ENCODE measurements at regions not wholly inside any gene's neighbourhood (a gene's known extent, or its start where the extent isn't known, plus 50 kb on each side); places are given as distances from the start of the nearest gene placed in this dataset.

- no peaks in the 10 kb centered on the region for H3K36me3 ChIP-seq (ENCODE audit: control insufficient read depth, insufficient read depth, low read length)
- H3K4me1 ChIP-seq (ENCODE audit: control insufficient read depth, insufficient read depth, low read length): no peaks in the 10 kb centered on the region
- H3K9ac ChIP-seq (ENCODE audit: low read length): no peak overlapping the region
- no peak overlapping the region for H3K27ac ChIP-seq (ENCODE audit: low read depth, low read length)
- H3K4me3 ChIP-seq (ENCODE audit: low read length): no peak overlapping the region
- no peaks in the 10 kb centered on the region for H3K27me3 ChIP-seq (ENCODE audit: control insufficient read depth, insufficient read depth, low read length)
These were observed 78.7 kb upstream of the PTPN3 start for GRCh38 chr9:109576762-109577161.

GRCh38 chr9:109579191-109579948 lies 81.3 kb upstream of the PTPN3 start:
- H3K36me3 ChIP-seq (ENCODE audit: control insufficient read depth, insufficient read depth, low read length): no peaks in the 10 kb centered on the region
- no peak overlapping the region for H3K27ac ChIP-seq (ENCODE audit: low read depth, low read length)
- no peaks in the 10 kb centered on the region for H3K27me3 ChIP-seq (ENCODE audit: control insufficient read depth, insufficient read depth, low read length)
- H3K4me3 ChIP-seq (ENCODE audit: low read length): no peak overlapping the region
- no peak overlapping the region for H3K9ac ChIP-seq (ENCODE audit: low read length)
- H3K4me1 ChIP-seq (ENCODE audit: control insufficient read depth, insufficient read depth, low read length): no peaks in the 10 kb centered on the region

- Histone ChIP-seq H3K4me1 (ENCODE audit: control insufficient read depth, insufficient read depth, low read length) (no peaks in the 10 kb centered on the region), H3K4me3 (ENCODE audit: low read length) (no peak overlapping the region), H3K27ac (ENCODE audit: low read depth, low read length) (no peak overlapping the region), H3K9ac (ENCODE audit: low read length) (no peak overlapping the region), H3K36me3 (ENCODE audit: control insufficient read depth, insufficient read depth, low read length) (no peaks in the 10 kb centered on the region), H3K27me3 (ENCODE audit: control insufficient read depth, insufficient read depth, low read length) (no peaks in the 10 kb centered on the region)
These were observed 84.3 kb upstream of the PTPN3 start for GRCh38 chr9:109582386-109582785.

GRCh38 chr9:109584205-109584604 lies 86.1 kb upstream of the PTPN3 start:
- Histone ChIP-seq H3K27me3 (ENCODE audit: control insufficient read depth, insufficient read depth, low read length) (no peaks in the 10 kb centered on the region), H3K4me3 (ENCODE audit: low read length) (no peak overlapping the region), H3K4me1 (ENCODE audit: control insufficient read depth, insufficient read depth, low read length) (peaks cover 3% of the 10 kb centered on the region), H3K36me3 (ENCODE audit: control insufficient read depth, insufficient read depth, low read length) (no peaks in the 10 kb centered on the region), H3K9ac (ENCODE audit: low read length) (no peak overlapping the region), H3K27ac (ENCODE audit: low read depth, low read length) (no peak overlapping the region)

GRCh38 chr9:109585796-109586195 lies 87.7 kb upstream of the PTPN3 start:
- H3K36me3 ChIP-seq (ENCODE audit: control insufficient read depth, insufficient read depth, low read length): no peaks in the 10 kb centered on the region
- H3K27me3 ChIP-seq (ENCODE audit: control insufficient read depth, insufficient read depth, low read length): no peaks in the 10 kb centered on the region
- H3K4me1 ChIP-seq (ENCODE audit: control insufficient read depth, insufficient read depth, low read length): peaks cover 3% of the 10 kb centered on the region
- no peak overlapping the region for H3K27ac ChIP-seq (ENCODE audit: low read depth, low read length)
- no peak overlapping the region for H3K4me3 ChIP-seq (ENCODE audit: low read length)
- no peak overlapping the region for H3K9ac ChIP-seq (ENCODE audit: low read length)

GRCh38 chr9:109586993-109587392 lies 88.9 kb upstream of the PTPN3 start:
- no peak overlapping the region for H3K9ac ChIP-seq (ENCODE audit: low read length)
- no peak overlapping the region for H3K4me3 ChIP-seq (ENCODE audit: low read length)
- peaks cover 3% of the 10 kb centered on the region for H3K4me1 ChIP-seq (ENCODE audit: control insufficient read depth, insufficient read depth, low read length)
- no peak overlapping the region for H3K27ac ChIP-seq (ENCODE audit: low read depth, low read length)
- H3K36me3 ChIP-seq (ENCODE audit: control insufficient read depth, insufficient read depth, low read length): no peaks in the 10 kb centered on the region
- no peaks in the 10 kb centered on the region for H3K27me3 ChIP-seq (ENCODE audit: control insufficient read depth, insufficient read depth, low read length)

GRCh38 chr9:109588415-109588814 lies 90.3 kb upstream of the PTPN3 start:
- Histone ChIP-seq H3K36me3 (ENCODE audit: control insufficient read depth, insufficient read depth, low read length) (no peaks in the 10 kb centered on the region), H3K4me3 (ENCODE audit: low read length) (no peak overlapping the region), H3K27me3 (ENCODE audit: control insufficient read depth, insufficient read depth, low read length) (no peaks in the 10 kb centered on the region), H3K9ac (ENCODE audit: low read length) (no peak overlapping the region), H3K4me1 (ENCODE audit: control insufficient read depth, insufficient read depth, low read length) (peaks cover 3% of the 10 kb centered on the region), H3K27ac (ENCODE audit: low read depth, low read length) (no peak overlapping the region)

- no peak overlapping the region for H3K4me3 ChIP-seq (ENCODE audit: low read length)
- peaks cover 3% of the 10 kb centered on the region for H3K4me1 ChIP-seq (ENCODE audit: control insufficient read depth, insufficient read depth, low read length)
- H3K36me3 ChIP-seq (ENCODE audit: control insufficient read depth, insufficient read depth, low read length): no peaks in the 10 kb centered on the region
- no peaks in the 10 kb centered on the region for H3K27me3 ChIP-seq (ENCODE audit: control insufficient read depth, insufficient read depth, low read length)
- no peak overlapping the region for H3K9ac ChIP-seq (ENCODE audit: low read length)
- H3K27ac ChIP-seq (ENCODE audit: low read depth, low read length): no peak overlapping the region
These were observed 92.9 kb upstream of the PTPN3 start for GRCh38 chr9:109590966-109591365.

GRCh38 chr9:109591691-109592090 lies 93.6 kb upstream of the PTPN3 start:
- Histone ChIP-seq H3K4me3 (ENCODE audit: low read length) (no peak overlapping the region), H3K4me1 (ENCODE audit: control insufficient read depth, insufficient read depth, low read length) (peaks cover 3% of the 10 kb centered on the region), H3K9ac (ENCODE audit: low read length) (no peak overlapping the region), H3K27ac (ENCODE audit: low read depth, low read length) (no peak overlapping the region), H3K36me3 (ENCODE audit: control insufficient read depth, insufficient read depth, low read length) (no peaks in the 10 kb centered on the region), H3K27me3 (ENCODE audit: control insufficient read depth, insufficient read depth, low read length) (no peaks in the 10 kb centered on the region)

- peaks cover 2% of the 10 kb centered on the region for H3K4me1 ChIP-seq (ENCODE audit: control insufficient read depth, insufficient read depth, low read length)
- no peaks in the 10 kb centered on the region for H3K27me3 ChIP-seq (ENCODE audit: control insufficient read depth, insufficient read depth, low read length)
- H3K9ac ChIP-seq (ENCODE audit: low read length): no peak overlapping the region
- H3K27ac ChIP-seq (ENCODE audit: low read depth, low read length): no peak overlapping the region
- H3K4me3 ChIP-seq (ENCODE audit: low read length): no peak overlapping the region
- H3K36me3 ChIP-seq (ENCODE audit: control insufficient read depth, insufficient read depth, low read length): no peaks in the 10 kb centered on the region
These were observed 95.5 kb upstream of the PTPN3 start for GRCh38 chr9:109593612-109594011.

GRCh38 chr9:109597496-109597895 lies 99.4 kb upstream of the PTPN3 start:
- no peaks in the 10 kb centered on the region for H3K36me3 ChIP-seq (ENCODE audit: control insufficient read depth, insufficient read depth, low read length)
- no peaks in the 10 kb centered on the region for H3K4me1 ChIP-seq (ENCODE audit: control insufficient read depth, insufficient read depth, low read length)
- H3K4me3 ChIP-seq (ENCODE audit: low read length): no peak overlapping the region

GRCh38 chr9:109599131-109599530 lies 101.0 kb upstream of the PTPN3 start:
- no peaks in the 10 kb centered on the region for H3K27me3 ChIP-seq (ENCODE audit: control insufficient read depth, insufficient read depth, low read length)
- no peak overlapping the region for H3K4me3 ChIP-seq (ENCODE audit: low read length)

More at GRCh38 chr9:109597496-109597895, 99.4 kb upstream of the PTPN3 start:
- Histone ChIP-seq H3K27me3 (ENCODE audit: control insufficient read depth, insufficient read depth, low read length) (no peaks in the 10 kb centered on the region), H3K9ac (ENCODE audit: low read length) (no peak overlapping the region), H3K27ac (ENCODE audit: low read depth, low read length) (no peak overlapping the region)

GRCh38 chr9:109599711-109600110 lies 101.6 kb upstream of the PTPN3 start:
- H3K36me3 ChIP-seq (ENCODE audit: control insufficient read depth, insufficient read depth, low read length): no peaks in the 10 kb centered on the region
- no peaks in the 10 kb centered on the region for H3K4me1 ChIP-seq (ENCODE audit: control insufficient read depth, insufficient read depth, low read length)

More at GRCh38 chr9:109599131-109599530, 101.0 kb upstream of the PTPN3 start:
- Histone ChIP-seq H3K4me1 (ENCODE audit: control insufficient read depth, insufficient read depth, low read length) (no peaks in the 10 kb centered on the region), H3K27ac (ENCODE audit: low read depth, low read length) (no peak overlapping the region), H3K9ac (ENCODE audit: low read length) (no peak overlapping the region), H3K36me3 (ENCODE audit: control insufficient read depth, insufficient read depth, low read length) (no peaks in the 10 kb centered on the region)

More at GRCh38 chr9:109599711-109600110, 101.6 kb upstream of the PTPN3 start:
- no peak overlapping the region for H3K9ac ChIP-seq (ENCODE audit: low read length)
- no peak overlapping the region for H3K27ac ChIP-seq (ENCODE audit: low read depth, low read length)
- H3K4me3 ChIP-seq (ENCODE audit: low read length): no peak overlapping the region
- no peaks in the 10 kb centered on the region for H3K27me3 ChIP-seq (ENCODE audit: control insufficient read depth, insufficient read depth, low read length)

All from rectal smooth muscle tissue (tissue), 1 donor.